HAP-1 (cell line): ENCODE measurements at regions not wholly inside any gene's neighbourhood (a gene's known extent, or its start where the extent isn't known, plus 50 kb on each side); places are given as distances from the start of the nearest gene placed in this dataset.
A peak's percentile ranks its signal among the peaks of the same experiment; 100 is the strongest.

Experiments
- DNase-seq, 2 experiments: peaks; one replicate each; pipeline ENCODE4 v3.0.0-alpha.2; 2016 to 2020; ENCODE audit warnings: low spot score in 2 of 2
- H3K27me3 ChIP-seq: fragments of 250-450 bp; sonication (Bioruptor Pico); 2 replicates; pipeline ENCODE4 v1.5.1; 2020; ENCODE audit warnings: low read depth, mild to moderate bottlenecking, moderate library complexity
- H3K36me3 ChIP-seq: fragments of 250-450 bp; sonication (Bioruptor Pico); replicated peaks from 2 replicates; pipeline ENCODE4 v1.5.1; 2020; ENCODE audit warnings: mild to moderate bottlenecking
- H3K4me1 ChIP-seq: fragments of 250-450 bp; sonication (Bioruptor Pico); 2 replicates; pipeline ENCODE4 v1.5.1; 2020; ENCODE audit warnings: mild to moderate bottlenecking
- H3K4me3 ChIP-seq: fragments of 250-450 bp; sonication (Bioruptor Pico); 2 replicates; pipeline ENCODE4 v1.5.1; 2020; ENCODE audit warnings: mild to moderate bottlenecking, moderate library complexity
- H3K9me3 ChIP-seq: fragments of 250-450 bp; sonication (Bioruptor Pico); 2 replicates; pipeline ENCODE4 v1.5.1; 2020; ENCODE audit warnings: mild to moderate bottlenecking, moderate library complexity
- in situ Hi-C: fragments of 300-500 bp; cut with MboI; formaldehyde crosslinking; loops from 3 replicates; pipeline ENCODE4 v1.14.3; 2020; ENCODE audit warnings: low sequenced_read_pairs, inconsistent platforms, mixed read lengths

DNA sequence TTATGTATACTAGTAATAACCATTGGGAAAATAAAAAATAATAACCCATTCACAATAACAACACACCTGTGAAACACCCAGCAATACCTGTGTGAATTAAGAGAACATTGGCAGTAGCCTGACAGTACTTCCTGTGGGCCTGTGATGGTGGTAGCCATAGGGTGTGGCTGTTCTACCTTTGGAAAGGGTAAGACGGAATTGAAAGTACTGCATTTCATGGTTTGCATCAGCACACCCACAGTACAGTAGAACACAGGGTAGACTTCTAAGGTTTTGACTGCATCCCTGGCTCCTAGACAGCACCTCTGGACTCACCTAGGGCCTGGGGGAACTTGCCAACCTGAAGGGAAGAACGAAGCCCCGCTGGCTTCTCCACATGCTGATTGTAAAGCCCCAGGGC is 279.8 kb downstream of the HTR1B start:
- H3K4me3 ChIP-seq = no peak overlapping the region
- H3K4me1 ChIP-seq = no peaks in the 10 kb centered on the region
- in situ Hi-C loops = no loop called here
- H3K36me3 ChIP-seq = no peaks in the 10 kb centered on the region
- no peaks in the 10 kb centered on the region for H3K27me3 ChIP-seq
- DNase-seq = no peak
- H3K9me3 ChIP-seq = no peaks in the 10 kb centered on the region

DNA sequence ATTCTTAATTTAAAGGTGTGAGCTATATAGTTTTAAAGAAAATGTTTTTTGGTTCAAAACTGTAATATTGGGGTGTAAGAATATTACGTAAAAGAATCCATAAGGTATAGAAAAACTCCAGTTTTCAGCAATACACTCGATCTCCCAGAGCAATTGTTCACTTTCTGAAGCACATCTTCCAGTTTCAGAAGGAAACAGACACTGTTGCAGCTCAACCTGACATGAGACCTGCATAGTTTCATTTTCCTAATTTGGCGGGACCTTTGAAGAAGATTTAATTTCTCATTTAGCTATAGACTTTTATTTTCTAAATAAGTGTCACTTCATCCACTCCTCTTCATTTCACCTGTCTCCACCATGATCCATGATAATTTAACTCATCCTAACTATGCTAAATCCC is 281.5 kb downstream of the HTR1B start:
- H3K27me3 ChIP-seq = no peaks in the 10 kb centered on the region
- in situ Hi-C loops = no loop called here
- H3K36me3 ChIP-seq = no peaks in the 10 kb centered on the region
- no peak overlapping the region for H3K4me3 ChIP-seq
- no peaks in the 10 kb centered on the region for H3K4me1 ChIP-seq
- no peak for DNase-seq
- H3K9me3 ChIP-seq = no peaks in the 10 kb centered on the region

DNA sequence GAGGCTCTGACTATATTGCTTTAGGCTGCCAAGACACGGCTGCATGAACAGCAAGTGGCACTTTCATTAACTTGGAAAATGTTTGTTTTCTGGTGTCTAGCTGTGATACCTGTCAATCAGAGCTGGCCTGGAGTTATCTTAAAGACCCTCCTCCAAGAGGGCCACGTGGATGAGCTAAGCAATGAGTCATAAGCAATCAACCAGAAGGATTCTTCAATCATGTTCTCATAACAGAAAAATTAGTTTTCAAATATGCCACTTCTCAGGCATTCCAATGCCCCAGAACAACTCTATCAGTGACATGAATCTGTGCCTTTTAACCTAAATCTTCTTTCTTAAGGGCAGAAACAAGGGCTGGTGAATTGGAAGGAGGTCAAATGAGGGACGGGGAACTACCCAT is 283.0 kb downstream of the HTR1B start:
- H3K9me3 ChIP-seq = no peaks in the 10 kb centered on the region
- no peak overlapping the region for H3K4me3 ChIP-seq
- H3K4me1 ChIP-seq = no peaks in the 10 kb centered on the region
- in situ Hi-C loops = no loop called here
- no peaks in the 10 kb centered on the region for H3K27me3 ChIP-seq
- H3K36me3 ChIP-seq = no peaks in the 10 kb centered on the region
- DNase-seq = no peak

DNA sequence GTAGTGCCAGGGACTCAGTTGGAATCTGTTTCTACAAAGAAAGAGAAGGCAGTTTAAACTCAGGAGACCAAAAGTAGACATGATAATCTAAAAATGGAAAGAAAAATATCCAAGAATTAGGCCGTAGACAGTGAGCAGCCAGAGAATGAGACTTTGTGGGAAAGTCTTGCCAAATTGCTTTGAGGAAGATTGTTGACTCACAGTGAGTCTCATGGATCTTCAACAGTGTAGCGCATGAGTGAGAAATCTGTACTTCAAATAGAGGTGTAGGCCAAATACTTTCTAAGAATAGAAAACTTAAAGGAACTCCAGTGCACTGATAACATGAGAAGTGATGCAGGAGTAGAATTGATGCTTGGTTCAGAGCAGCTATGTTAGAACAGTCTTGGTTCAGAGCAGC is 284.5 kb downstream of the HTR1B start:
- Histone ChIP-seq H3K27me3 (no peaks in the 10 kb centered on the region), H3K36me3 (no peaks in the 10 kb centered on the region), H3K4me1 (no peaks in the 10 kb centered on the region), H3K4me3 (no peak overlapping the region), H3K9me3 (no peaks in the 10 kb centered on the region)
- in situ Hi-C loops = no loop called here
- DNase-seq = no peak

GRCh38 chr6:77177470-77177869 is 285.8 kb downstream of the HTR1B start:
- in situ Hi-C loops = no loop called here
- H3K9me3 ChIP-seq = no peaks in the 10 kb centered on the region
- no peaks in the 10 kb centered on the region for H3K36me3 ChIP-seq
- no peak overlapping the region for H3K4me3 ChIP-seq
- no peaks in the 10 kb centered on the region for H3K4me1 ChIP-seq
- DNase-seq = no peak
- no peaks in the 10 kb centered on the region for H3K27me3 ChIP-seq

DNA sequence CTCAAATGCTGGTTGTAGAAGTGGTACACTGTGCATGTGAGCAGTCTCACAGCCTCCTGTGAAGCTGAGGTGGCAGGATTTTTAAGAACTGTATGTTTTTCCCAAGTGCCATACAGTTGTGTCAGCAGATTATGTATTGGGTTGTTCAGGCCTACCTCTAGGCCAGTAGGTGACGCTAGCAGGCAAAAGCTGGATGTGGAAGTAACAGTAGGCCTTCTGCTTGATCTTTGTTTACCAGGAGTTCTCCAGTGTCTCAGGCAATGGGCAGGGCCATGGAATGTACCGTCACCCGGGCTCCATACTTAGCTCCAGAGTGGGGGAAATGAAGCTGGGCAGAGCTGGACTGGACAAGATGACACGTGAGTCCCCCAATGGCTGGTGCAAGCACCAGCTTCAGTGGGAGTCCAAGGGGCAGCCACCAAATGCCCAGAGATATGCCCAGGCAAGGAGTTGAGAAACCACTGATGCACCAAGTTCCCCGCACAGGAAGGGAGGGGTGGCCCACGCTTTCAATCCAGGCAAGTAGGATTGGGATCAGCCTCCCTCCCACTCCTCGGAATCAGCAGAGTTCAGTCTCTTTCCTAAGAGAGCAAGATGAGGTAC is 289.7 kb downstream of the HTR1B start:
- no peak overlapping the region for H3K4me3 ChIP-seq
- in situ Hi-C loops = no loop called here
- no peaks in the 10 kb centered on the region for H3K9me3 ChIP-seq
- DNase-seq = peak in 1 of 2 experiments; percentile 10
- no peaks in the 10 kb centered on the region for H3K4me1 ChIP-seq
- no peaks in the 10 kb centered on the region for H3K36me3 ChIP-seq
- H3K27me3 ChIP-seq = no peaks in the 10 kb centered on the region

- no peaks in the 10 kb centered on the region for H3K36me3 ChIP-seq
- H3K4me1 ChIP-seq = no peaks in the 10 kb centered on the region
- in situ Hi-C loops = no loop called here
- H3K9me3 ChIP-seq = no peaks in the 10 kb centered on the region
- DNase-seq = no peak
- H3K27me3 ChIP-seq = no peaks in the 10 kb centered on the region
- no peak overlapping the region for H3K4me3 ChIP-seq
Observed at GRCh38 chr6:77172578-77172977, 290.7 kb downstream of the HTR1B start.

DNA sequence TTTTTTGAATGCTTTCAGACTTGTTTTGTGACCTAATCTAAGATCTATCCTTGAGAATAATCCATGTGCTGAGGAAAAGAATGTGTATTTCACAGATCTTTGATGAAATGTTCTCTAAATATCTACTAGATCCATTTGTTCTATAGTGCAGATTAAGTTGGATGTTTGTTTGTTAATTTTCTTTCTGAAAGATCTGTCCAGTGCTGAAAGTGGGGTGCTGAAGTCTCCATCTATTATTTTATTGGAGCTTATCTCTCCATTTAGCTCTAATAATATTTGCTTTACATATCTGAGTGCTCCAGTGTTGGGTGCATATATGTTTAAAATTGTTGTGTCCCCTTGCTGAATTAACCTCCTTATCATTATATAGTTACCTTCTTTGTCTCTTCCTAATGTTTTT is 303.6 kb downstream of the HTR1B start:
- H3K4me3 ChIP-seq = no peak overlapping the region
- H3K9me3 ChIP-seq = no peaks in the 10 kb centered on the region
- no peaks in the 10 kb centered on the region for H3K4me1 ChIP-seq
- no peaks in the 10 kb centered on the region for H3K27me3 ChIP-seq
- H3K36me3 ChIP-seq = no peaks in the 10 kb centered on the region
- DNase-seq = no peak
- in situ Hi-C loops = no loop called here

DNA sequence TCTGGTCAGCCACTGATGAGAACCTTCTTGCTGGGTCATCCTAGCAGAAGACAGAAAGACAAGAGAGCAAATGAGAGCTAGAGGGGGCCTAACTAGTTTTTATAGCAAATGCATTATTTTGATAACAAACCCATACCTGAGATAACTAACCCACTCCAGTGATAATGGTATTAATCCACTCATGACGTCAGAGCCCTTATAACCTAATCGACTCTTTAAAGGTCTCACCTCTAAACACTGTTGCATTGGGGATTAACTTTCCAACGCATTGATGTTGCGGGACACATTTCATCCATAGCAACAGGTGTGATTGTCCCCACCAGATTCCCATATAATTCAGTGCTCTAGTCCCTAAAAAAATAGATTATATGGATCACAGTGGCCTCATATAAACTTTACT is 312.1 kb downstream of the HTR1B start:
- Histone ChIP-seq H3K27me3 (no peaks in the 10 kb centered on the region), H3K36me3 (no peaks in the 10 kb centered on the region), H3K4me1 (no peaks in the 10 kb centered on the region), H3K9me3 (no peaks in the 10 kb centered on the region), H3K4me3 (no peak overlapping the region)
- no peak for DNase-seq
- in situ Hi-C loops = no loop called here

DNA sequence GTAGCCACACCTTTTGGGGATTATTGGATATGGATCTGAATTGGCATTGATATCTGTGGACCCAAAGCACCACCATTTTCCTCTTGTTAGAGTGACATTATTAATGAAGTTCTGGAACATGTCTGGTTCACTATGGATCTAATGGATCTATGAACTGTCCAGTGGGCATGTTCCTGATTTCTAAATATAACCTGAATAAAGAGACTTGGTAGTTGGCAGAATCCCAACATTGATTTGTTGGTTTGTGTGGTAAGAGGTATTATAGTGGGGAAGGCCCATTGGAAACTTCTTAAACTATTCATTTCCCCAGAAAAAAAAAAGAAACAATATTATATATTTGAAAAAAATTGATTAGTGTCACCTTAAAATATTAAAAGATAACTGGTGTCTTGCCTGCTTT is 312.6 kb downstream of the HTR1B start:
- H3K4me3 ChIP-seq = no peak overlapping the region
- H3K27me3 ChIP-seq = no peaks in the 10 kb centered on the region
- DNase-seq = no peak
- H3K36me3 ChIP-seq = no peaks in the 10 kb centered on the region
- no peaks in the 10 kb centered on the region for H3K4me1 ChIP-seq
- in situ Hi-C loops = no loop called here
- H3K9me3 ChIP-seq = no peaks in the 10 kb centered on the region

DNA sequence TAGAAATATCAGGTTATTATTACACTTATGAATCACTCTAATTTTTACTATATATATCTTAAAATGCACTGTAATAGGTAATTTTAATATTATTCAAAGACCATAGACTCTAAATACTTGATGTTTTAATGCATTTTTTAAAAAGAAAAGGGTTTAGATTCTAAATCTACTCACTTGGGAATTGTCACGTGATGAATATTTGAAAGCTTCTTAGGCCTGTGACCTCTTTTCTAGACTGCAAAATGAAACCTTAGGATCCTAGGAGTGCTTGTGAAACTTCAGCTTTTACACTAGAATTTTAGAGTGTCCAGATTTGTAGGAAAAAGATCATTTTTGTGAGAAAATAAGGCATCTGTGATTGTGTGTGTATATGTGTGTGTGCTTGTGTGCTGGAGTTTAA is 318.0 kb downstream of the HTR1B start:
- no peaks in the 10 kb centered on the region for H3K9me3 ChIP-seq
- no peak overlapping the region for H3K4me3 ChIP-seq
- no peaks in the 10 kb centered on the region for H3K4me1 ChIP-seq
- in situ Hi-C loops = no loop called here
- no peaks in the 10 kb centered on the region for H3K36me3 ChIP-seq
- H3K27me3 ChIP-seq = no peaks in the 10 kb centered on the region
- no peak for DNase-seq

DNA sequence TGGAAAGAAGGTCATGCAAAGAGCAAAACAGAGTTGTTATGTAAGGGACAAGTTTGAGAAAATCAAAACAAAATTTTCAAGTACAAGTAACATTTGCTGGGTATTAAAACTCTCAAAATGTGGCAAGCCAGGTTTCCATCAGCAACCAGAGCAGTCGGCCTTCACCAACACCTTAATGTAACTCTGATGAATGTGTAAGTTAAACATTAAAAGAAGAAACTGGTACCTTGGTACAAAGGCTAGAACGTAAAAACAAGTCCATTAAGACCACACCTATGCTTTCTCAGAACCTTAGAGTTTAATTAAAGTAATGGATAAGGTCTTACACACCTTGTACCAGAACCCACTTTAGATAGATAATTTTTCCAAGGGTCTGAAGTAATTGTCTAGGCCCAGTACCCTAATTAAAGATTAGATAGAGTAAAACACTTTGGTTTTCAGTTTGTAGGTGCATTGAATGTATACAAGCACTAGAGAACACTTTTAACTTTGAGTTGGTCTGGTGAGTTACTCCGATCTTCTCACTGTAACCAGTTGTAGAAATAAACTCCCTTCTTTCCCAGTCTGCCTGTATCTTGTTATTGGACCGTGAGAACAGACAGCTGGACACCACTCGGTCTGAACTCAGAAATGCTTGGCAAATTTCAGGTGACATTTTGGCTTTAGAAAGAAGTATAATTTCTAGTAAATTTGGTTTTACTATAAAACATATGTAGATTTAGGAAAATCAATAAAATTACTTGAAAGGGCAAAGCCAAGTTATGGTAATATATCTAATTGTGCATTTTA is 319.4 kb downstream of the HTR1B start:
- Histone ChIP-seq H3K36me3 (no peaks in the 10 kb centered on the region), H3K4me1 (no peaks in the 10 kb centered on the region), H3K27me3 (no peaks in the 10 kb centered on the region), H3K4me3 (no peak overlapping the region), H3K9me3 (no peaks in the 10 kb centered on the region)
- DNase-seq = no peak
- in situ Hi-C loops = no loop called here

- H3K36me3 ChIP-seq = no peaks in the 10 kb centered on the region
- no peak overlapping the region for H3K4me3 ChIP-seq
- DNase-seq = no peak
- H3K27me3 ChIP-seq = no peaks in the 10 kb centered on the region
- no peaks in the 10 kb centered on the region for H3K9me3 ChIP-seq
- in situ Hi-C loops = no loop called here
- no peaks in the 10 kb centered on the region for H3K4me1 ChIP-seq
Observed at GRCh38 chr6:77136086-77136485, 327.2 kb downstream of the HTR1B start.

DNA sequence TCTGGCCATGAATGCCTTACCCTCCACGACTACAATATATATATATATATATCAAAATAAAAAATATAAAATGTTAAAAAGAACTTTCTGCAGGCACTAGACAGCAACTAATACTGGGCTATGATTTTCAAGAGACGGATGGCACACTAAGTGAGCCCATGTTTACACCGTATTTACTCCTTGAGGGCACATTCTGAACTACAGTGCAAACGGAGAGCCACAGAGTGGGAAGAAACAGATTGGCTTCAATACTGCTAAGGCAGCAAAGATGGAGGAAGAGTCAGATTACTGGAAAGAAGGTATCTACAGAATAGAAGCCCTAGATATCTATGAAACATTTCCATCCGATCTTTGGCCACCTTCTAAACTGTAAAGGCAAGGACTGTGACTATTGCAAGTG is 330.3 kb downstream of the HTR1B start:
- DNase-seq = no peak
- in situ Hi-C loops = no loop called here
- Histone ChIP-seq H3K36me3 (no peaks in the 10 kb centered on the region), H3K4me3 (no peak overlapping the region), H3K4me1 (no peaks in the 10 kb centered on the region), H3K9me3 (no peaks in the 10 kb centered on the region), H3K27me3 (no peaks in the 10 kb centered on the region)

DNA sequence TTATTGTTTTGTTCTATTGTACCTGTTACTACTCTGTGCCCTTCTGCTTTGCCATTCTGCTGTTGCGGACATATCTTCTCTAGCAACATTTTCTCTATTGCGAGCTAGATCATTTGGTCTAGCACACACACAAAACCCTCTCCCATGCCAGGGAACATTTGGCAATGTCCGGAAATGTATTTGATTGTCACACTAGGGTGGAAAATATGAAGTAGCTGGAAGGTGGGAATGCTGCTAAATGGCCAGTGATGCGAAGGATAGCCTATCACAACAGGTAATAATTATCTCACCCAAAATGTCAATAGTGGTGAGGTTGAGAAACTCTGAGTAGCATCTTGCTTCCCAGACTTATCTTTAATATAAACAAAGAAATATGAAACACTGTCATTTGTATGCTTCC is 331.9 kb downstream of the HTR1B start:
- no peak for DNase-seq
- Histone ChIP-seq H3K4me1 (no peaks in the 10 kb centered on the region), H3K4me3 (no peak overlapping the region), H3K36me3 (no peaks in the 10 kb centered on the region), H3K9me3 (no peaks in the 10 kb centered on the region), H3K27me3 (no peaks in the 10 kb centered on the region)
- in situ Hi-C loops = no loop called here
